ENCODE measurements at regions not wholly inside any gene's neighbourhood (a gene's known extent, or its start where the extent isn't known, plus 50 kb on each side); places are given as distances from the start of the nearest gene placed in this dataset.
"Not testable (repeated sequence)": the region's sequence is repeated elsewhere in the genome, so short reads cannot be mapped to it uniquely, and the experiment has no call there.

DNA sequence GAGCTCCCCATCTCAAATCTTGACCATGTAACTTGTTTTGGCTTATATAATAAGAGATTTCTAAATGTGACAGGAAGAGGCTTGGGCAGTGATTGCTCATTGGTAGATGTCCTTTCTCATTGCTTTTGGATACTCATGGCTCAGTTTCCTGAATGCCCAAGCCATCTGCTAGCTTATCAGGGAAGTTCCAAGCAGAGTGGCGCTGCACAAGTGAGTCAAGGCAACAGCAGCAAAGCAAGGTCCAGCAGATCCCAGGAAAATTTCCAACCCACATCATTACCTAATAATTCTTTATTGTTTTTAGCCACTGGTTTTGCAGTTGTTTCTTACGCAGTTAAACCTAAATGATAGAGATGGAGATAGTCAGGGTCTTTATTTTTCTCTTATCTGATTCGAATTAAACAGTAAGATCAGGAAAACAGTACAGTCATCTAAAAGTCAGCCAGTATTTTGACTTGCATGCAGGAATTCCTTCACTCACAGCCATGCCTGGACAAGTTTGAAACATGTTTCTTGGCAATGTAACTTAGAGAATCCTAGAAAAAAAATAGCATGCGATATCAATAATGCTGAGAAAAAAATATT is 349.7 kb upstream of the TMEFF2 start:
- TF ChIP-seq, protein P1, sequence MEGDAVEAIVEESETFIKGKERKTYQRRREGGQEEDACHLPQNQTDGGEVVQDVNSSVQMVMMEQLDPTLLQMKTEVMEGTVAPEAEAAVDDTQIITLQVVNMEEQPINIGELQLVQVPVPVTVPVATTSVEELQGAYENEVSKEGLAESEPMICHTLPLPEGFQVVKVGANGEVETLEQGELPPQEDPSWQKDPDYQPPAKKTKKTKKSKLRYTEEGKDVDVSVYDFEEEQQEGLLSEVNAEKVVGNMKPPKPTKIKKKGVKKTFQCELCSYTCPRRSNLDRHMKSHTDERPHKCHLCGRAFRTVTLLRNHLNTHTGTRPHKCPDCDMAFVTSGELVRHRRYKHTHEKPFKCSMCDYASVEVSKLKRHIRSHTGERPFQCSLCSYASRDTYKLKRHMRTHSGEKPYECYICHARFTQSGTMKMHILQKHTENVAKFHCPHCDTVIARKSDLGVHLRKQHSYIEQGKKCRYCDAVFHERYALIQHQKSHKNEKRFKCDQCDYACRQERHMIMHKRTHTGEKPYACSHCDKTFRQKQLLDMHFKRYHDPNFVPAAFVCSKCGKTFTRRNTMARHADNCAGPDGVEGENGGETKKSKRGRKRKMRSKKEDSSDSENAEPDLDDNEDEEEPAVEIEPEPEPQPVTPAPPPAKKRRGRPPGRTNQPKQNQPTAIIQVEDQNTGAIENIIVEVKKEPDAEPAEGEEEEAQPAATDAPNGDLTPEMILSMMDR (IDR thresholded peaks at IDR 0.05; ENCODE audit: insufficient read depth, low read depth, low read length) = no peak
- no peak for DNase-seq (ENCODE audit: low read depth)

DNA sequence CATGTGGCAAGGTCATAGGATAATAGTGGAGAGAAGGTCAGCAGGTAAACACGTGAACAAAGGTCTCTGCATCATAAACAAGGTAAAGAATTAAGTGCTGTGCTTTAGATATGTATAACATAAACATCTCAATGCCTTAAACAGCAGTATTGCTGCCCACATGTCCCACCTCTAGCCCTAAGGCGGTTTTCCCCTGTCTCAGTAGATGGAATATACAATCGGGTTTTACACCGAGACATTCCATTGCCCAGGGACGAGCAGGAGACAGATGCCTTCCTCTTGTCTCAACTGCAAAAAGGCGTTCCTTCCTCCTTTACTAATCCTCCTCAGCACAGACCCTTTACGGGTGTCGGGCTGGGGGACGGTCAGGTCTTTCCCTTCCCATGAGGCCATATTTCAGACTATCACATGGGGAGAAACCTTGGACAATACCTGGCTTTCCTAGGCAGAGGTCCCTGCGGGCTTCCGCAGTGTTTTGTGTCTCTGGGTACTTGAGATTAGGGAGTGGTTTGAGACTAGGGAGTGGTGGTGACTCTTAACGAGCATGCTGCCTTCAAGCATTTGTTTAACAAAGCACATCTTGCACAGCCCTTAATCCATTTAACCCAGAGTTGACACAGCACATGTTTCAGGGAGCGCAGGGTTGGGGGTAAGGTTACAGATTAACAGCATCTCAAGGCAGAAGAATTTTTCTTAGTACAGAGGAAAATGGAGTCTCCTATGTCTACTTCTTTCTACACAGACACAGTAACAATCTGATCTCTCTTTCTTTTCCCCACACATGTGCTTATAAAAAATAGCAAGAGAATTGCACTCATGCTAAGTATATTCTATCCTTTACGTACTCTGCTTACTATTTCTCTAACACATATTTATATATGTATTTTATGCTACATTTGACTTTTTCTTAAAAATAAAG is 347.7 kb upstream of the TMEFF2 start:
- not testable (repeated sequence) for H3K4me3 ChIP-seq (ENCODE audit: low read depth, low read length); DNase-seq (ENCODE audit: low read depth)

More for the DNA sequence above, 349.7 kb upstream of the TMEFF2 start:
- no peak overlapping the region for H3K4me3 ChIP-seq (ENCODE audit: low read depth, low read length)

DNA sequence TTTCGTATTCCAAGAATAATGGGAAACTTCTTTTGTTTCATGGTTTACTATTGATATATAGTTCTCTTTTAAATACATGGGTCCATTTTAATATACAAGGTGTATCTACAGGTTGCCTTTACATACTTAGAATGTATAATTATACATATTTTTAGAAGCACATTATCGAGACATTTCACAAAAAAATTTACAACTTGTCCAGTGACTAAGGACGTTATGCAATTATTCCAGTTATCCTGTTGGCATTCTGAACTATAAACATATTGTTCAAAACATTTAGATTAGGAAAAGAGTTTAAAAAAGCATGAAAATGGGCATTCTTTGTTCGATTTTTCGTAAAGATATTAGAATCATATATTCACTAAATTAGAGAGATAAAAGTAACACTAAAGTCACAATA is 344.6 kb upstream of the TMEFF2 start:
- TF ChIP-seq, protein P1 (IDR thresholded peaks at IDR 0.05; ENCODE audit: insufficient read depth, low read depth, low read length) = no peak
- no peak for DNase-seq (ENCODE audit: low read depth)
- no peak overlapping the region for H3K4me3 ChIP-seq (ENCODE audit: low read depth, low read length)

DNA sequence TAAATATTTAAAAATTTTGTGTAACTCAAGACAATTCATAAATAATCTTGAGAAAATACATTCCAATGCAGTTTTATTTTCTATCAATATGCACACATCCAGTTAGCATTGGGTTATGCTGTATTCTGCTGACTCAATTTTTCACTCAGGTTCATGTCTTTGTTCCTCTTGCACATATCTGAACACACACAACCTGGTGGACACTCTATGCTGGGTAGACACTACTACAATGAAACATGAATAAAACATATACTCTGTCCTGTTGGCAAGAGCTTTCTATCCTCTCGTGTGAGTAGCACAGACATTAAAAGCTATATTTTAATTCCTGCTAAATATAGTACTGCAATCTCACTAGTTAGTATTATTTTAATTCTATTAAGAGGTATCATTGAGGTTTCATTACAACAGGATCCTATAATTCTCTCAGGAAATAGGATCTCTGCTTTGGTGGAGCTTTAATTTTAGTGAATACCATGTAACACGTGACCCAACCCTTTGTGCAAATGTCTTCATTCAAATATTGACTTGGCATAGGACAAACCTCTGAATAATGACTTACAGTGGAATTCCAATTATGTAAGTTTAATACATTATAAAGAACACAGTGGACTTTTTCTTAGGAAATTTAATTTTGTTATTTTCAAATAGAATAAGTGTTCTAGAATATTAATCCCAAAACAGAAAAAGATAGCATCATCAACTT is 342.3 kb upstream of the TMEFF2 start:
- no peak for DNase-seq (ENCODE audit: low read depth)
- TF ChIP-seq, protein P1 (IDR thresholded peaks at IDR 0.05; ENCODE audit: insufficient read depth, low read depth, low read length) = no peak
- no peak overlapping the region for H3K4me3 ChIP-seq (ENCODE audit: low read depth, low read length)

DNA sequence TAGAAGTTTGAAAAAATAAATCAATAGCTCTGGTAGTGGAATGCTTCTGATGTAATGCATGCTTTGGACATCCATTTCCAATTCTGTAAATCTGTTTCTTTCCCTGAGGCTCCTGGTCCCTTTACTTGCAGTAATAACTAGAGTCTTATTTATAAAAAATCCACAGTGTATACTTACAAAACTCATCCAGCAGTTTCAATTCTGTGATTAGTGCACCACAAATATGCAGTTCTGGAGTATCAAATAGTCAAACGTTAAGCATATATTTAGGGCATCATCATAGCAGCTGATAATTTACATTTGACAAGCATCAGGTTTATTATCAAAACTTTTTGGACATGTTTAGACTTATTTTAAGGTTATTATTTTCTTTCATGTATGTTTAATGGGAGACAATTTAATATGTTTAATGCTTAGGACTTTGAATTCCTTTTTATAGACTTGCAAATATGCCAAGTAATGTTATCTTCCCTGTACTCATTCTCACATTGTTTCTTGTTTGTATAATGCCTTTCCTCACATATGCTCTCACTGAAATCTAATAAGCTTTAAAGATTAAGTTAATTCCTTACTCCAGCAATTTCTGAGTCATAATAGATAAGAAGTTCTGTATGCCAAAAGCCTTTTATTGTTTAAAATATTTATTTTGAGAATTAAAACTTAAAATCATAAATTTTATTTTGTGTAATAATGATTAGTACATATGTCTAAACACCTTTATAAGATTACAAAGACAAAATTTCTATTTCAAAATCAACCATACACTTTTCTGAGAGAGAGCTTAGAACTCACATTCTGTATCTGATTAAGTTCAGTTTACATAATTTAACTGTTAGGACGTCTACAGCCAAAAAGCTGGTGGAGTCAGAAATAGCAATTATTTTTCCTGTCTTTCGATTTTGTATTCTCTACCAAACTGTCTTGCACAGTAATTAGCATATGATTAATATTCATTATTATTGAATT is 341.5 kb upstream of the TMEFF2 start:
- no peak overlapping the region for H3K4me3 ChIP-seq (ENCODE audit: low read depth, low read length)
- DNase-seq (ENCODE audit: low read depth) = no peak
- TF ChIP-seq, protein P1 (IDR thresholded peaks at IDR 0.05; ENCODE audit: insufficient read depth, low read depth, low read length) = no peak

DNA sequence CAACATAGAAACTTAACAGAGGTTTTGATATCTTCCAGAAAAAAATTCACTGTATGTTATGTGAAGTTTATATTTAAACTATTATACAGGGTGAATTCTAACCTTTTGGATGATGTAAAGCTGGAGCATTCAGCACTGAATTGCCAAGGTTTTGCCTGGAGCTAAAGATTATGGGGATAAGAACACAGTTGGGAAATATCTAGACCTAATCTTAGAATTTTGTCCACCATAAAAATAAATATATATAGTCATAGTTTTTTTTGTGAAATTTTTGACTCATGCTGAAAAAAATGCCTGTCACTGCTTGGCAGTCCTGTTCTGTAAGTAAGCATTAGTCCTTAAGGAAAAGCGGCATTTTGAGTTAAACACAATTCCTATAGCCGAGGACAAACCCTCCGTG is 339.3 kb upstream of the TMEFF2 start:
- DNase-seq (ENCODE audit: low read depth) = no peak
- TF ChIP-seq, protein P1 (IDR thresholded peaks at IDR 0.05; ENCODE audit: insufficient read depth, low read depth, low read length) = no peak
- H3K4me3 ChIP-seq (ENCODE audit: low read depth, low read length) = no peak overlapping the region

DNA sequence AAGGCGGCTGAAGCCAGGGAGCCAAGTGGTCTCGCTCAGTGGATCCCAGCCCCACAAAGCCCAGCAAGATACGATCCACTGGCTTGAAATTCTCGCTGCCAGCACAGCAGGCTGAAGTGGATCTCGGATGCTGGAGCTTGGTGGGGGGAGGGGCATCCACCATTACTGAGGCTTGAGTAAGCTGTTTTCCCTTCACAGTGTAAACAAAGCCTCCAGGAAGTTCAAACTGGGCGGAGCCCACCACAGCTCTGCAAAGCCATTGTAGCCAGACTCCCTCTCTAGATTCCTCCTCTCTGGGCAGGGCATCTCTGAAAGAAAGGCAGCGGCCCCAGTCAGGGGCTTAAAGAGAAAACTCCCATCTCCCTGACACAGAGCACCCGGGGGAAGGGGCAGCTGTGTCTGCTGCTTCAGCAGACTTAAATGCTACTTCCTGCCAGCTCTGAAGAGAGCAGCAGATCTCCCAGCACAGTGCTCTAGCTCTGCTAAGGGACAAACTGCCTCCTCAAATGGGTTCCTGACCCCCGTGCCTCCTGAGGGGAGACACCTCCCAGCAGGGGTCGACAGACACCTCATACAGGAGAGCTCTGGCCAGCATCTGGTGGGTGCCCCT is 330.0 kb upstream of the TMEFF2 start:
- not testable (repeated sequence) for H3K4me3 ChIP-seq (ENCODE audit: low read depth, low read length); DNase-seq (ENCODE audit: low read depth)

DNA sequence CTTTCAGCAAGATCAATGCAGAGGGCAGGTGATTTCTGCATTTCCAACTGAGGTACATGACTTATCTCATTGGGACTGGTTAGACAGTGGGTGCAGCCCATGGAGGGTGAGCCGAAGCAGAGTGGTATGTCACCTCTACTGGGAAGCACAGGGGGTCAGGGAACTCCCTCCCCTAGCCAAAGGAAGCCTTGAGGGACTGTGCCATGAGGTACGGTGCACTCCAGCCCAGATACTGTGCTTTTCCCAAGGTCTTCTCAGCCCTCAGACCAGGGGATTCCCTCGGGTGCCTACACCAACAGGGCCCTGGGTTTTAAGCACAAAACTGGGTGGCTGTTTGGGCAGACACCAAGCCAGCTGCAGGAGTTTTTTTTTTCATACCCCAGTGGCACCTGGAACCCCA is 329.5 kb upstream of the TMEFF2 start:
- DNase-seq (ENCODE audit: low read depth); H3K4me3 ChIP-seq (ENCODE audit: low read depth, low read length): not testable (repeated sequence)

Measured in fibroblast of villous mesenchyme (primary cell).